OCI-LY7 (cell line): ENCODE measurements at regions not wholly inside any gene's neighbourhood (a gene's known extent, or its start where the extent isn't known, plus 50 kb on each side); places are given as distances from the start of the nearest gene placed in this dataset.

Source experiments
- BruUV-seq: library from RNA; stranded (reverse); fragments of 400-500 nt; replicated peaks from 2 replicates; lab custom pipeline; 2021; lab: Mats Ljungman, UMichigan
- CTCF ChIA-PET: fragments of 300-600 bp; sonication (Branson Sonifier 250); formaldehyde crosslinking; loops from one replicate; lab custom pipeline; 2022; ENCODE audit warnings: antibody characterized with exemption; ENCODE audit not compliant: unreplicated experiment; lab: Charles Lee
- POLR2A ChIA-PET: fragments of 300-600 bp; sonication (Branson Sonifier 250); formaldehyde crosslinking; loops from one replicate; lab custom pipeline; 2022; ENCODE audit warnings: antibody characterized with exemption; lab: Charles Lee
- DNase-seq: peaks from one replicate; pipeline ENCODE4 v3.0.0-alpha.2; 2015; ENCODE audit warnings: low spot score
- H2AFZ ChIP-seq: fragments of 200-600 bp; sonication (generic), shearing (Covaris generic); 2 replicates; pipeline ENCODE4 v1.6.1; 2014; ENCODE audit warnings: mild to moderate bottlenecking, antibody characterized with exemption, low read length, moderate library complexity
- H3K27ac ChIP-seq: fragments of 200-600 bp; sonication (generic); 2 replicates; pipeline ENCODE4 v1.5.1; 2014; ENCODE audit warnings: mixed run types, low read depth, mild to moderate bottlenecking, moderate library complexity, low read length, inconsistent platforms; ENCODE audit not compliant: poor library complexity, severe bottlenecking
- H3K36me3 ChIP-seq: fragments of 200-600 bp; sonication (generic); 2 replicates; pipeline ENCODE4 v1.6.1; 2014; ENCODE audit warnings: mild to moderate bottlenecking, antibody characterized with exemption, low read length, moderate library complexity, mixed read lengths; ENCODE audit not compliant: insufficient read depth
- H3K4me1 ChIP-seq: fragments of 200-600 bp; sonication (generic); 2 replicates; pipeline ENCODE4 v1.5.1; 2014; ENCODE audit warnings: mild to moderate bottlenecking, low read length; ENCODE audit not compliant: insufficient read depth, poor library complexity, severe bottlenecking
- H3K4me2 ChIP-seq: fragments of 200-600 bp; sonication (generic); 2 replicates; pipeline ENCODE4 v1.6.1; 2014; ENCODE audit warnings: mild to moderate bottlenecking, low read length
- H3K4me3 ChIP-seq: fragments of 200-600 bp; sonication (generic); 2 replicates; pipeline ENCODE4 v1.5.1; 2014; ENCODE audit warnings: mild to moderate bottlenecking, low read depth, low read length; ENCODE audit not compliant: poor library complexity, severe bottlenecking
- H3K79me2 ChIP-seq: fragments of 200-600 bp; sonication (generic); 2 replicates; pipeline ENCODE4 v1.6.1; 2016; ENCODE audit warnings: low read depth, mild to moderate bottlenecking, low read length, moderate library complexity, mixed read lengths; ENCODE audit not compliant: insufficient read depth
- H3K9me2 ChIP-seq: fragments of 200-600 bp; sonication (generic); 2 replicates; pipeline ENCODE4 v1.6.1; 2016; ENCODE audit warnings: mild to moderate bottlenecking, low read length, mixed read lengths; ENCODE audit not compliant: insufficient read depth
- H3K9me3 ChIP-seq: fragments of 200-600 bp; sonication (generic); 2 replicates; pipeline ENCODE4 v1.6.1; 2014; ENCODE audit warnings: mild to moderate bottlenecking, mixed run types, low read length, mixed read lengths
- H4K20me1 ChIP-seq: fragments of 200-600 bp; sonication (generic); 2 replicates; pipeline ENCODE4 v1.6.1; 2014; ENCODE audit warnings: mild to moderate bottlenecking, antibody characterized with exemption, low read length, moderate library complexity, mixed read lengths; ENCODE audit not compliant: insufficient read depth
- EZH2phosphoT487 ChIP-seq: fragments of 200-600 bp; sonication (generic); IDR thresholded peaks from 2 replicates; pipeline ENCODE4 v1.6.1; 2018; ENCODE audit warnings: low read depth, borderline replicate concordance, mild to moderate bottlenecking, mixed run types, antibody characterized with exemption, low read length, moderate library complexity, mixed read lengths
- intact Hi-C: fragments of 100-400 bp; cut with micrococcal nuclease; formaldehyde crosslinking; loops from one replicate; pipeline ENCODE4 v1.10.0; 2022; ENCODE audit not compliant: unreplicated experiment
- TF ChIP-seq, protein P1 (sequence below): fragments of 200-600 bp; sonication (generic); conservative IDR thresholded peaks from 2 replicates; pipeline ENCODE4 v1.5.1; 2014; ENCODE audit warnings: mild to moderate bottlenecking, antibody characterized with exemption, low read length, moderate library complexity, mixed read lengths

DNA sequence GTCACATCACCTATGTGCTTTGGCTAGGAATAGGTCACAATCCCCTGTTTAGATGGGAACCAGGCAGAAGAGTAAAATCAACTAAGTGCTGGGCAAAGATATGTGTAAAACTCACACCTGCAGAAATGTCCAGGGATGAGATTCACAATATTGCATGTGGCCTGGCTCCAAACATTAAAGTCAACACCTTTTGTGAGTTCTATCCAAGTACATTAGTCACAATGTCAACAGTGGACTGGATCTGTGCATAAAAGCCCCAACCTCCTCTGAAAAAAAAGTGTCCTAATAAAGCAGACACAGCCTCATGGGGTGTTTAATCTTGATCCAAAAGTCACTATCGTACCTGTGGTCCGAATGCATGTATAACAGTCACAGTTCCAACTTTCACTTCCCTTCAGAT lies 1990.3 kb downstream of the TP53TG3F start:
- Histone ChIP-seq H3K4me3 (no peak overlapping the region), H3K4me1 (no peaks in the 10 kb centered on the region), H2AFZ (no peak overlapping the region), H3K79me2 (no peaks in the 10 kb centered on the region), H3K36me3 (no peaks in the 10 kb centered on the region), H4K20me1 (no peaks in the 10 kb centered on the region), H3K9me3 (peaks cover 16% of the 10 kb centered on the region; the same call in 1 of the 2 replicates), H3K9me2 (no peaks in the 10 kb centered on the region), H3K4me2 (no peak overlapping the region), H3K27ac (no peak overlapping the region)
- ChIA-PET POLR2A (no interaction called here), CTCF (no interaction called here)
- DNase-seq, result no peak
- TF ChIP-seq EZH2phosphoT487, result no peak
- TF ChIP-seq, protein P1, sequence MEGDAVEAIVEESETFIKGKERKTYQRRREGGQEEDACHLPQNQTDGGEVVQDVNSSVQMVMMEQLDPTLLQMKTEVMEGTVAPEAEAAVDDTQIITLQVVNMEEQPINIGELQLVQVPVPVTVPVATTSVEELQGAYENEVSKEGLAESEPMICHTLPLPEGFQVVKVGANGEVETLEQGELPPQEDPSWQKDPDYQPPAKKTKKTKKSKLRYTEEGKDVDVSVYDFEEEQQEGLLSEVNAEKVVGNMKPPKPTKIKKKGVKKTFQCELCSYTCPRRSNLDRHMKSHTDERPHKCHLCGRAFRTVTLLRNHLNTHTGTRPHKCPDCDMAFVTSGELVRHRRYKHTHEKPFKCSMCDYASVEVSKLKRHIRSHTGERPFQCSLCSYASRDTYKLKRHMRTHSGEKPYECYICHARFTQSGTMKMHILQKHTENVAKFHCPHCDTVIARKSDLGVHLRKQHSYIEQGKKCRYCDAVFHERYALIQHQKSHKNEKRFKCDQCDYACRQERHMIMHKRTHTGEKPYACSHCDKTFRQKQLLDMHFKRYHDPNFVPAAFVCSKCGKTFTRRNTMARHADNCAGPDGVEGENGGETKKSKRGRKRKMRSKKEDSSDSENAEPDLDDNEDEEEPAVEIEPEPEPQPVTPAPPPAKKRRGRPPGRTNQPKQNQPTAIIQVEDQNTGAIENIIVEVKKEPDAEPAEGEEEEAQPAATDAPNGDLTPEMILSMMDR, result no peak
- BruUV-seq, result no TSS peak
- intact Hi-C loops, result no loop called here

DNA sequence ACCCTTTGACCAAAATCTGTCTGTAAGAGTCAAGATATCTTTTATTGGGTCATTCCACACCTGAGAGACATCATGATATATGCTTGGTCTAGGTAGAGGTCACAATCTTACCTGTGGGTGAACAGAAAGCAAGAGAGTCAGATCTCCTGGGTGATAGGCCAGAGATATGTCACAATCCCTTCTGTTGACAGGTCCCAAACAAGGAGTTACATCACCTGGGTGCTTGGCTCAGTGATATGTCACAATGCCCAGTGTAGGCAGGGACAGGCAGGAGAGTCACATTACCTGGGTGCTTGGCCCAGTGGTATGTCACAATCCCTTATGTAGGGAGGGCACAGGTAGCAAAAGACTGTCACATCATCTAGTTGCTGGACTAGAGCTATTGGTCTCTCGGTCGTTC lies 1991.2 kb downstream of the TP53TG3F start:
- Histone ChIP-seq H3K9me3 (peaks cover 16% of the 10 kb centered on the region; the same call in 1 of the 2 replicates), H3K9me2 (no peaks in the 10 kb centered on the region), H4K20me1 (no peaks in the 10 kb centered on the region), H3K4me3 (no peak overlapping the region), H3K4me1 (no peaks in the 10 kb centered on the region), H3K36me3 (no peaks in the 10 kb centered on the region), H3K4me2 (no peak overlapping the region), H2AFZ (no peak overlapping the region), H3K79me2 (no peaks in the 10 kb centered on the region), H3K27ac (no peak overlapping the region)
- CTCF ChIA-PET, result no interaction called here
- TF ChIP-seq, protein P1, result no peak
- no peak for TF ChIP-seq EZH2phosphoT487
- intact Hi-C loops, result no loop called here
- no peak for DNase-seq
- POLR2A ChIA-PET, result no interaction called here
- BruUV-seq, result no TSS peak

DNA sequence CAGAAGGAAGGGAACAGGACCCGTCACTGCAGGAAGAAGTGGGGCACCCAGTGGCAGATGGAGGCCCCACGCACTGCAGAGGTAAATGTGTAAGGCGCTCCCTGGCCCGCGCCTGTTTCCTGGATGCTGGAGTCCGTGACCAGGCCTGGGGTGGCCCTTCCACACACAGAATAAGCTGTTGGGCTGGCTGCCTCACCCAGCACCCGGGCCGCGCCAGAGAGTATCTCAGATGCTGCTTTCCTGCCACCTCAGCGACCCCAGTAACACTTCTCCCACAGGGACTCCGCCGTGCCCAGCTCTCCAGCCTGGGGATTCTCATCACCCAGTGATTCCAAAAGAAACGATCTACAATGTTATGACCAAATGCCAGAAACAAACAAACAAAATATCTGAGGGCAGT lies 1993.1 kb downstream of the TP53TG3F start:
- Histone ChIP-seq H3K27ac (no peak overlapping the region), H2AFZ (no peak overlapping the region), H3K4me2 (no peak overlapping the region), H3K4me3 (no peak overlapping the region), H4K20me1 (no peaks in the 10 kb centered on the region), H3K4me1 (no peaks in the 10 kb centered on the region), H3K9me2 (no peaks in the 10 kb centered on the region), H3K79me2 (no peaks in the 10 kb centered on the region), H3K9me3 (peaks cover 5% of the 10 kb centered on the region; the same call in 1 of the 2 replicates), H3K36me3 (no peaks in the 10 kb centered on the region)
- TF ChIP-seq EZH2phosphoT487, result no peak
- TF ChIP-seq, protein P1, result no peak
- intact Hi-C loops, result no loop called here
- POLR2A ChIA-PET, result no interaction called here
- no TSS peak for BruUV-seq
- no peak for DNase-seq
- CTCF ChIA-PET, result no interaction called here
